NAMALWA (cell line): ENCODE measurements at regions not wholly inside any gene's neighbourhood (a gene's known extent, or its start where the extent isn't known, plus 50 kb on each side); places are given as distances from the start of the nearest gene placed in this dataset.

Source experiments
- DNase-seq: peaks from one replicate; pipeline ENCODE4 v3.0.0-alpha.2; 2015; ENCODE audit warnings: low spot score

DNA sequence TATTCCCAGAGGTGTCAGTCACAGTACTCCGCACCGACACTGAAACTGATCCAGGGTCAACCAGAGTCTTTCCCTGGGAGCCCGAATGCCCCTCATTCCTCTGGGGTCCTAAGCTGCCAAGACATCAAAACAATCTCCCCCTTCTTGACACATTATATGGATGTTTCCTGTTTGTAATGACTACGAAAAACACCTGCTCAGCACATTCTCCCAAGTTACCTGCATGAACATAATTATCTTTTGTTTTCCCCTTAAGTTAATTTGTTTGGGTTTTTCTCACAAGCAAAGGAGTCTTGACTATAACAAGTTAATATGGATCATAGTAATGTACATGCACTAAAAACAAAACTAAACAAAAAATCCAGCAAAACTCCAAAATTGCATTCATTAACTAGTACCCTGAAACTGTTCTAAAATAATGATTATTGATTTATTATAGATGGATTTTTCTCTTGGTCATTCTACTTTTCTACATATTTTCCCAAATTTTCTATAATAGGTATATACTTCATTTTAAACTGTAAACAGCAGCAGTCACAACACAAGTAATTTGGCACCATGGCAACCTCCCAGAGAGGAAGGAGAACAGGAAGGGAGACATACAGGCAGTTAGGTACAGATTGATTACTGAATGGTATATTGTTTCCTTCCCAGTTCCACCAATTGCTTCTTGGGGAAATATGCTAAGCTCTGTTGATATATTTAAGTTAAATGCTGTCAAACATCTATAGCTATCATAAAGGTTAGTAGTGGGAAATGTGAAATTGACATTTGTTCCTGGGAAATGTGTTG is 631.5 kb downstream of the METTL15 start:
- no peak for DNase-seq

GRCh38 chr11:28738549-28738948 is 630.4 kb downstream of the METTL15 start:
- no peak for DNase-seq

- no peak for DNase-seq
Measured at GRCh38 chr11:28736256-28736655, 628.1 kb downstream of the METTL15 start.

GRCh38 chr11:28735511-28735910 is 627.3 kb downstream of the METTL15 start:
- DNase-seq, result no peak

- no peak for DNase-seq
Measured at GRCh38 chr11:28730889-28731288, 622.7 kb downstream of the METTL15 start.

GRCh38 chr11:28730336-28730735 is 622.1 kb downstream of the METTL15 start:
- no peak for DNase-seq

GRCh38 chr11:28729339-28729738 is 621.2 kb downstream of the METTL15 start:
- no peak for DNase-seq

DNA sequence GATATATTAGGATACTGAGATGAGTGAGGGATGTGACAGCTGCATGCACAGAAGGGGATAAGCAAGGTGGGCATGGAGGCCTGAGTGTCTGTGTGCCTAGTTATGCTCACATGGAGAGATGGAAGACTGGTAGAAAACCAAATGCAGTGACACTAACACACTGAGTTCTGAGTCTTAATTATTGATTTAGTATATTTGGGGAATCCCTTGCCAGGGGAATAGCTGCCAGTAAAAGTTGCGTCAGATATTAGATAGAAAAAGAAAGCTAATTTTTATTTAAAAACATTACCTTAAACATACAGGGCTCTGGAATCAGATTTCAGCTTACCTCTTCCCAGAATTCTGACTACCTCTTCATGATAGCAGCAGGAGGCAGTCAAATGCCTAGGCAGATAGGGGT is 620.5 kb downstream of the METTL15 start:
- DNase-seq, result no peak

- DNase-seq, result no peak
Measured at GRCh38 chr11:28727254-28727653, 619.1 kb downstream of the METTL15 start.

DNA sequence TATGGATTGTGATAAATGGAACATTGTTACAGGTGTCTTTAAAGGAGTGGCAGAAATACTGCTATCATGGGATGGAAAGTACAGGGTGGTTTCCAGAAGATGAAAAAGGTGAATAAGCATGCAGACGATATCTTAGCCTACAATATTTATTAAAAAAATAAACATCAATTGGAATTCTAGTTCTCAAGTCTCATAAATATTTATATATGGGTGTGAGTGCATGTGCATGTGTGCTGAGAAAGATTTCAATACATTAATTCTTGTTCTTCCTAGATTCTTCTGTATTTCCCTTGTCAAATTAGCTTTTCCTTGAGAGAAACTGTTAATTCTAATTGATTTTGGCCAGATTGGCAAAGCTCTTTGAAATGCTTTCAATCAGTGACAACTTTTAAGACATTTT is 618.2 kb downstream of the METTL15 start:
- no peak for DNase-seq

DNA sequence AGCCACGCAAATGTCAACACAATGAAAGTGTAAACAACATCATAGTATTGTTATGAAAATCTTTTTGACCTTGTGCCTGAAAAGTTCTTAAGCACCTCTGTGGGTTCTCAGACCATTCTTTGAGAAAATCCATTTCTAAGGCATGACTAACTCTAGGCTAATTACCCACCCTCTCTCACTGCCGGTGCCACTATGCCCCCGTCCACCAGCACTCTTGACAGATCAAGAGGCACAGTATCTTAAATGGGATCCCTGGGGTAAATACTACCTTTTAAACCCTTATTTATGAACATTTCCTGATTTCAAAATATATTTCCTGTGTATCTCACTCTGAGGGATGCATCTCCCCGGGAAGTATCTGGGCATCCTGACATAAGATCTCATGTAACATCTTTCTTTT is 607.5 kb downstream of the METTL15 start:
- DNase-seq, result no peak

DNA sequence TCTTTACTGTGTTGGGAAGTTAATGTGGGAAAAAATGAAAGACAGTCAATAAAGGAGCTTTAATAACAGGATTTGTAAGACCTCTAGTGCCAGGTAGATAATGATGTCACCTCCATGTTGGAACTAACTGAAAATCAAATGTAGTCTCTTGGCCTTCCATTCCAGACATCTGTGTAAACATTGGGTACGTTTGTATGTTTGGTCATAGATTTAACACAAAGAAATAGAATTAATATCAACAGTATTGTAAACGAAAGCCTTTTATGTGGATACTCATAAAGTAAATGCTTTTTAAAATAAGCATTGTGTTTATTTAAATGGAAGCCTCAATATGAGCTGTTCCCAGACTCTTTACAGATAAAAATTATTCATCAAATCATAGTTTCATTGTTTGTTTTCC is 605.7 kb downstream of the METTL15 start:
- DNase-seq, result no peak

DNA sequence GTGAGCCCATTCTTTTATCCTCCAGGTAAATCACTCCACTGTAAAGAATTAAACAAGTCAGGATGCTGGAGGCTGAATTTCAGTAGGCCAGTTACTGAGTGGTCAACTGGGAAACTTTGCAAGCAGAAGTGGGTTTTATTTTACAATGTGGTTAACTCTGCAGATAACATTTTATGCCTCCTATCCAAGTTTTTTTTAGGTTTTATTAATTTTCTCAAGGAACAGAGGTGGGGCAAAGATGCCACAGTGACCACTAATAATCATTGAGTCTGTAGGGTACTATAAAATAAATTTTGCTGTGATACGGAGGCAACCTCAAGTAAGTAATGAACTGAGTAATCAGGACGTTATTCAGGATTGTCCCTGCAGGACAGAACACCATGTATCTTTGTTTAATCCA is 599.9 kb downstream of the METTL15 start:
- DNase-seq, result no peak

GRCh38 chr11:28704801-28705200 is 596.6 kb downstream of the METTL15 start:
- DNase-seq, result no peak

DNA sequence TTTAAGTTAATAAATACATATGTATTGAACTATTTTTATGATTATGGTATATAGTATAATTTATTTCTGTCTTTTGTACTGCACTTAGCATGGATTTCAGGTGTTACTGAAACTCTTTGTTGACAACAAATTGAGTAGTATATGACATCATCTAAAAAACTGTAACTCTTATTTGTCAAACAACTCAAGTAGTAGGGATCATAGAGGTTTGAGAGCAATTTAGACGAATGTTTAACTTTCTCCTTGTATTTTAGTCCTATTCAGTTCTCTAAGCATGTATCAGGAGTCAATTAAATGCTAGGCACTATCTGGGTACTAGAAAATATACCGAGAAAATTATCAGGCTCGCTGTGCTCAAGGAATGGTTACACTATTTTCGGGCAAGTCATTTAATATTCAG is 595.2 kb downstream of the METTL15 start:
- DNase-seq, result no peak

GRCh38 chr11:28702871-28703270 is 594.7 kb downstream of the METTL15 start:
- DNase-seq, result no peak

- no peak for DNase-seq
Measured at GRCh38 chr11:28702450-28702790, 594.2 kb downstream of the METTL15 start.

DNA sequence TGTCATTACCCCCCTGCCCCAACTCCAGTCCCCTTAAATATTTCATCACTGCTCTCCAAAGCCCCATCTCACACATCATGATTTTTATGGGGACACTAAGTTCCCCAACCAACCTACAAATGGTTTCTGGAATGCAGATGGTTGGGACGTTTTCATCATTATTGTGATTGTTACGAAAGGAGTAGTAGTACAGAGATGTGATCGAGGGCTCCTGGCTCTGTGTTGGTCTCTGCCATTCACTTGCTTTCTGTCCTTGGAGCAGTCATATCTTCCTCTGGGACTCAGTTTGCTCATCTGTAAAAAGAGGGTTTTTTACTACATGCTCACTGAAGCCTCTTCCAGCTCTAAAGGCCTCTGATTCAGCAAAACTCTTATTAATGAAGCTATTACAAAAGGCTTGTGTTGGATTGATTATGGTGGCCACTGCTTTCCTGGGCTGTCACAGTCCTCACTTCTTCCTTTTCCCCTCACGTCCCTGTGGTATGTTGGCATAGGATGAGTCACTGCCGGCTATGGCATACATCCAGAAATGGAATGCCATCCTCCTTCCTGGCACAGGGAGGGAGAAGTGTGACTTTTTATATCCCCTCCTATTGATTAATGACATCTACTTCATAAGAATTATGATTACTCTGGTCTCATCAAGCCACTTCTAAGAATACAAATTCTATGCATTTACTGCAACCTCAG is 593.7 kb downstream of the METTL15 start:
- DNase-seq, result no peak

DNA sequence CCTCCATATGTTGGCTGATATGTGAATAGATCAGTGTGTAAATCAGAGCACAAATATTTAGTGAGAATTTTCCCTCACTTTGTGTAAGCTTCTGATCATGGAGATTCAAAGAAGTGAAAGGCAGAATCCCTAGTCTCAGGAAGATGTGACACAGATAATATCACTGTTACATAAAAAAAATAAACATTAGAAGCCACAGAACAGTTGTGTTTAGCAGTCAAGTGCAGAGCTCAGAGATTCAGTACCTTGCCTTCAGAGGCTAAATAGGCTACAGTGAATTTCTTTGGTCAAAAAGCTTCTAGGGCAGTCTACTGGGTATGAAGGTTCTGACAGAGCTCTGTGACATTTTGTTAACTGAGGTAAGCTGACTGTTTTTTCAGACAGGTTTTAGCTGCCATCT is 591.5 kb downstream of the METTL15 start:
- no peak for DNase-seq

GRCh38 chr11:28697920-28698827 is 590.0 kb downstream of the METTL15 start:
- DNase-seq, result peak; percentile 51

- DNase-seq, result no peak
Measured at GRCh38 chr11:28696591-28696990, 588.4 kb downstream of the METTL15 start.

DNA sequence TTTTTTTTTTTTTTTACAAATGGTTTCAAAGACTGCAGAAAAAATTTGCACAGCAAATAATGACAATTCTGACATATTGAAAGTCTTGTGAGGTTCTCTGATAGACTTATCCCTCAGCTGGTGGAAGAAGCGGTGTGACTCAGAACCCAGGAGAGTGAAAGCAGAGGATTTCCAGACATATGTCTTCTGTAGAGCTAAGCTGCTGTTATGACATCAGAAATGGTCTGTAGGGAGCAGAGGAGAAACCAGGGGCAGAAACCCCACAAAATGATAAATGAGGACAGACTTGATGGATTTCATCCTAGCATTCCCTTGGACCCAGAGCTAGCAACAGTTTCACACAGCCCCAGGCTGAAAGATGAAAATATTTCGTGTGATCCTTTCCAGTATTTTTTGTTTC is 582.6 kb downstream of the METTL15 start:
- DNase-seq, result no peak
